CD14-positive monocyte (primary cell): ENCODE measurements at regions not wholly inside any gene's neighbourhood (a gene's known extent, or its start where the extent isn't known, plus 50 kb on each side); places are given as distances from the start of the nearest gene placed in this dataset.

Experiments
- DNase-seq, 3 donors: peaks; one replicate each; pipeline ENCODE4 v3.0.0-alpha.2; 2011 to 2022
- H2AFZ ChIP-seq: 2 replicates; pipeline ENCODE4 v1.6.0; 2012; ENCODE audit warnings: mild to moderate bottlenecking, low read depth, low read length, inconsistent platforms; ENCODE audit not compliant: insufficient read depth, poor library complexity, severe bottlenecking
- H3K27ac ChIP-seq, 2 donors: 1 replicate in 1 of 2; 2 replicates in 1 of 2; pipeline ENCODE4 v1.5.1; 2012 to 2013; ENCODE audit warnings: low read length in 2 of 2, control low read depth in 1 of 2, inconsistent platforms in 1 of 2, low read depth in 1 of 2, mild to moderate bottlenecking in 1 of 2
- H3K27me3 ChIP-seq, 2 donors: one replicate each; pipeline versions ENCODE4 v1.6.0 to v1.6.1; 2011 to 2013; ENCODE audit warnings: low read length in 2 of 2; ENCODE audit not compliant: control insufficient read depth in 2 of 2, insufficient read depth in 2 of 2
- H3K36me3 ChIP-seq, 2 donors: replicated peaks in 1 of 2; 1 replicate in 1 of 2; 2 replicates in 1 of 2; pipeline versions ENCODE4 v1.5.1 to v1.6.1; 2012 to 2013; ENCODE audit warnings: low read length in 2 of 2, control low read depth in 1 of 2, inconsistent platforms in 1 of 2, mild to moderate bottlenecking in 1 of 2; ENCODE audit not compliant: insufficient read depth in 2 of 2, control insufficient read depth in 1 of 2
- H3K4me1 ChIP-seq, 2 donors: 1 replicate in 1 of 2; 2 replicates in 1 of 2; pipeline versions ENCODE4 v1.5.1 to v1.6.1; 2012 to 2013; ENCODE audit warnings: low read length in 2 of 2, control low read depth in 1 of 2, inconsistent platforms in 1 of 2, mild to moderate bottlenecking in 1 of 2, moderate library complexity in 1 of 2; ENCODE audit not compliant: insufficient read depth in 2 of 2, control insufficient read depth in 1 of 2
- H3K4me2 ChIP-seq: replicated peaks from 2 replicates; pipeline ENCODE3; 2012; ENCODE audit warnings: low read length, moderate library complexity, mild to moderate bottlenecking; ENCODE audit not compliant: poor library complexity, severe bottlenecking; ENCODE audit errors: extremely low read depth
- H3K4me3 ChIP-seq, 3 experiments: fragments of 200-600 bp in 1 of 3; sonication (generic) in 1 of 3; replicated peaks in 1 of 3; 1 replicate in 2 of 3; 2 replicates in 1 of 3; pipeline ENCODE4 v1.5.1; 2011 to 2013; ENCODE audit warnings: low read length in 3 of 3, mild to moderate bottlenecking in 3 of 3, control low read depth in 2 of 3, low read depth in 2 of 3, inconsistent platforms in 1 of 3, moderate library complexity in 1 of 3
- H3K79me2 ChIP-seq: 2 replicates; pipeline ENCODE4 v1.6.0; 2012; ENCODE audit warnings: mild to moderate bottlenecking, control low read depth, inconsistent platforms, low read length, moderate library complexity; ENCODE audit not compliant: insufficient read depth
- H3K9ac ChIP-seq: 2 replicates; pipeline ENCODE4 v1.6.0; 2017; ENCODE audit warnings: low read length, mild to moderate bottlenecking; ENCODE audit not compliant: insufficient read depth, poor library complexity, severe bottlenecking
- H3K9me3 ChIP-seq, 2 donors: replicated peaks in 1 of 2; 1 replicate in 1 of 2; 2 replicates in 1 of 2; pipeline versions ENCODE4 v1.5.1 to v1.6.1; 2012 to 2013; ENCODE audit warnings: low read length in 2 of 2, control low read depth in 1 of 2; ENCODE audit not compliant: control insufficient read depth in 1 of 2, insufficient read depth in 1 of 2
- H4K20me1 ChIP-seq: 2 replicates; pipeline ENCODE4 v1.6.0; 2012; ENCODE audit warnings: mild to moderate bottlenecking, low read length, control low read depth, moderate library complexity; ENCODE audit not compliant: insufficient read depth
- H3K27ac Mint-ChIP-seq, 7 donors: one replicate each; pipeline ENCODE4 v1.8.0; 2020; ENCODE audit warnings: mild to moderate bottlenecking in 7 of 7, mixed read lengths in 7 of 7, moderate library complexity in 6 of 7, inconsistent platforms in 2 of 7
- H3K27me3 Mint-ChIP-seq, 3 donors: one replicate each; pipeline ENCODE4 v1.8.0; 2021 to 2022; ENCODE audit warnings: low read depth in 3 of 3, mild to moderate bottlenecking in 3 of 3, mixed read lengths in 3 of 3, moderate library complexity in 3 of 3, inconsistent platforms in 1 of 3
- H3K36me3 Mint-ChIP-seq, 2 donors: one replicate each; pipeline ENCODE4 v1.8.0; 2020; ENCODE audit warnings: mixed read lengths in 2 of 2, inconsistent platforms in 1 of 2, mild to moderate bottlenecking in 1 of 2
- H3K4me1 Mint-ChIP-seq: one replicate; pipeline ENCODE4 v1.8.0; 2020; ENCODE audit warnings: mild to moderate bottlenecking, mixed read lengths
- H3K4me3 Mint-ChIP-seq, 2 donors: one replicate each; pipeline ENCODE4 v1.8.0; 2020; ENCODE audit warnings: mild to moderate bottlenecking in 2 of 2, mixed read lengths in 2 of 2, moderate library complexity in 1 of 2
- H3K9me3 Mint-ChIP-seq, 7 donors: one replicate each; pipeline ENCODE4 v1.8.0; 2020 to 2022; ENCODE audit warnings: mixed read lengths in 7 of 7, mild to moderate bottlenecking in 6 of 7, moderate library complexity in 6 of 7, inconsistent platforms in 2 of 7
- WGBS: methylation state at CpG from one replicate; pipeline ENCODE4 v1.1.5; 2013; ENCODE audit warnings: missing lambda C conversion rate; ENCODE audit not compliant: insufficient coverage; 5-methylcytosine and 5-hydroxymethylcytosine counted together
- intact Hi-C, 2 donors: fragments of 100-400 bp; cut with micrococcal nuclease; formaldehyde crosslinking; loops; one replicate each; pipeline versions ENCODE4 v1.15.0 to v1.15.1; 2023
- TF ChIP-seq, protein P1 (sequence below): fragments of 200-600 bp; IDR thresholded peaks from one replicate; pipeline ENCODE4 v1.8.0; 2022; ENCODE audit warnings: antibody characterized with exemption, mild to moderate bottlenecking

DNA sequence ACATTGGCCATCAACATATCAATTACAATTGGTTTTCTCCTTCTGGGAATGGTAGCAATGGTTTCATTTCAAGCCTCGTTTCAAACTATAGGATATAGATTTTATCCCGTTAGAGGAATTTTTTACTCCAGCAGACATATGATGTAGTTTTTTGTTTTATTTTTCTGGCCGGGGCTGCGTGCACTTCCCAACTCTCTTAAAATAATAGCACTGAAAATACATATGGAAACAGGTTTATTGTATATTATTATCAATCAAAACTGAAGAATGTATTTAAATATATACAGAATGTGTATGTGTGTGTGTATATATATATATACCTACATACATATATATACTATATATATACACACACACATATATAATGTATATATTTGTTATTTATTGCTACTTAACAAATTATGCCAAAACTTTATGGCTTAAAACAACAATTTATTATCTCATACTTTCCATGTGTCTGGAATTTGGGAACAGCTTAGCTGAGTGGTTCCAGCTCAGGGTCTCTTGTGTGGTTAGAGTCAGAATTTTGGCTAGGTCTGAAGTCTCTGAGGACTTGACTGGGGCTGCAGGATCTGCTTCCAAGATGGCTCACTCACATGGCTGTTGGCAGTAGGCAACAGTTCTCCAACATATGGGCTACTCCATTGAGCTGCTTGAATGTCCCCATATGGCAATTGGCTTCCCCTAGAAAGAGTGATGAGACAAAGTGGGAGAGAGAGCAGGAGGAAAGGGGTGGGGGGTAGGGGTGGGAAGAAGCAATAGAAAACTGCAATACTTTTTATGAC, 314.1 kb downstream of the PPP1R2C start:
- WGBS = no CpG with 5 or more reads among the region's 4 CpGs
- TF ChIP-seq, protein P1, sequence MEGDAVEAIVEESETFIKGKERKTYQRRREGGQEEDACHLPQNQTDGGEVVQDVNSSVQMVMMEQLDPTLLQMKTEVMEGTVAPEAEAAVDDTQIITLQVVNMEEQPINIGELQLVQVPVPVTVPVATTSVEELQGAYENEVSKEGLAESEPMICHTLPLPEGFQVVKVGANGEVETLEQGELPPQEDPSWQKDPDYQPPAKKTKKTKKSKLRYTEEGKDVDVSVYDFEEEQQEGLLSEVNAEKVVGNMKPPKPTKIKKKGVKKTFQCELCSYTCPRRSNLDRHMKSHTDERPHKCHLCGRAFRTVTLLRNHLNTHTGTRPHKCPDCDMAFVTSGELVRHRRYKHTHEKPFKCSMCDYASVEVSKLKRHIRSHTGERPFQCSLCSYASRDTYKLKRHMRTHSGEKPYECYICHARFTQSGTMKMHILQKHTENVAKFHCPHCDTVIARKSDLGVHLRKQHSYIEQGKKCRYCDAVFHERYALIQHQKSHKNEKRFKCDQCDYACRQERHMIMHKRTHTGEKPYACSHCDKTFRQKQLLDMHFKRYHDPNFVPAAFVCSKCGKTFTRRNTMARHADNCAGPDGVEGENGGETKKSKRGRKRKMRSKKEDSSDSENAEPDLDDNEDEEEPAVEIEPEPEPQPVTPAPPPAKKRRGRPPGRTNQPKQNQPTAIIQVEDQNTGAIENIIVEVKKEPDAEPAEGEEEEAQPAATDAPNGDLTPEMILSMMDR = no peak
- Histone ChIP-seq H3K4me3 (no peak overlapping the region), H3K36me3 (no peaks in the 10 kb centered on the region), H3K4me1 (no peaks in the 10 kb centered on the region), H2AFZ (no peak overlapping the region), H3K79me2 (no peaks in the 10 kb centered on the region), H3K9me3 (no peaks in the 10 kb centered on the region), H4K20me1 (no peaks in the 10 kb centered on the region), H3K9ac (no peak overlapping the region), H3K27ac (no peak overlapping the region), H3K4me2 (no peak overlapping the region), H3K27me3 (no peaks in the 10 kb centered on the region)
- no peak overlapping the region for H3K27ac Mint-ChIP-seq
- no peak overlapping the region for H3K4me3 Mint-ChIP-seq
- no peaks in the 10 kb centered on the region for H3K36me3 Mint-ChIP-seq
- intact Hi-C loops = no loop called here
- H3K4me1 Mint-ChIP-seq = no peaks in the 10 kb centered on the region
- no peaks in the 10 kb centered on the region for H3K27me3 Mint-ChIP-seq
- H3K9me3 Mint-ChIP-seq = peaks cover 0 to 11% (median 2%) of the 10 kb centered on the region in 7 donors
- no peak for DNase-seq

DNA sequence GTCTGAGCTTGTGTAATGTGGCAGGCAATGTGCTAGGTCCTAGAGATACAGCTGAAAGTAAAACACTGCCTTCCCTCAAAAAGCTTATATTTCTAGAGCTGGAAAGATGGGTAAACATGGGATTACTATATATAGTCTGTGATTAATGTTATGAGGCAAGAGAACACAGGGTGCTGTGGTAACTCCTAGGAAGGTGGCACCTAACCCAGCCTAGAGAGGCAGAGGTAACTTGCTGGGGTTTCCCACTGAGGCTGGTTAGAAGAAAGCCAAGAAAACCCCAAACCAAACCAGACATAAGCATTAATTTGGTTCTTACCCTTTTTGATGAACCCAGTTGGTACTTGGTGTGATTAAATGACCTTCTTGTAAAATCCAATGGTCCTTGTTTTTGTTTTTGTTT, 315.0 kb downstream of the PPP1R2C start:
- Histone ChIP-seq H3K79me2 (no peaks in the 10 kb centered on the region), H4K20me1 (no peaks in the 10 kb centered on the region), H3K9ac (no peak overlapping the region), H3K4me1 (no peaks in the 10 kb centered on the region), H3K9me3 (no peaks in the 10 kb centered on the region), H3K4me2 (no peak overlapping the region), H3K27me3 (no peaks in the 10 kb centered on the region), H2AFZ (no peak overlapping the region), H3K36me3 (no peaks in the 10 kb centered on the region), H3K27ac (no peak overlapping the region), H3K4me3 (no peak overlapping the region)
- no peaks in the 10 kb centered on the region for H3K4me1 Mint-ChIP-seq
- TF ChIP-seq, protein P1 = no peak
- no peak overlapping the region for H3K27ac Mint-ChIP-seq
- intact Hi-C loops = no loop called here
- H3K27me3 Mint-ChIP-seq = no peaks in the 10 kb centered on the region
- no peak overlapping the region for H3K4me3 Mint-ChIP-seq
- H3K36me3 Mint-ChIP-seq = no peaks in the 10 kb centered on the region
- DNase-seq = no peak
- H3K9me3 Mint-ChIP-seq = peaks cover 0 to 9% (median 2%) of the 10 kb centered on the region in 7 donors
